C1 segment of cervical spinal cord (tissue), 14 donors: ENCODE measurements at regions not wholly inside any gene's neighbourhood (a gene's known extent, or its start where the extent isn't known, plus 50 kb on each side); places are given as distances from the start of the nearest gene placed in this dataset.

ENCODE experiments used
- DNase-seq, 14 donors: peaks; one replicate each; lab custom pipeline; 2025; lab: John Stamatoyannopoulos, UW

DNA sequence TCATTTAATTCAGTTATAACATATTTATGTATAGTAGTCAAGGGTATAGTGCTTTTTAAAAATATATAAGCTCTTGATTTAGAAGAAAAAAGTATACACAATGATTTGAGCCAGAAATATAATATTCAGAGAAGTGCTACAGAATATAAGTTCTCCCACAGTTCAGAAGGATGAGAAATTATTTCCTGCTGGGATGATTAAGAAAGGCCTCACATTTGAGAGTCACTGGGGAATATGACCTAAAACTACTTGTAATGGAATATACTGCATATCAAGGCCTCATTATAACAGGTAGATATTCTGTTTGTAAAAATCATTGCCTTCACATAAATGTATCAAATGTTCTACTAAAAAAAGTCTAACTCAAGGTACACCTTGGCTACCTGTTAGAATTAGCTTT lies 203.5 kb downstream of the MBD2 start:
- DNase-seq: no peak

- DNase-seq: no peak
Observed at GRCh38 chr18:54020156-54020745, 204.2 kb downstream of the MBD2 start.

DNA sequence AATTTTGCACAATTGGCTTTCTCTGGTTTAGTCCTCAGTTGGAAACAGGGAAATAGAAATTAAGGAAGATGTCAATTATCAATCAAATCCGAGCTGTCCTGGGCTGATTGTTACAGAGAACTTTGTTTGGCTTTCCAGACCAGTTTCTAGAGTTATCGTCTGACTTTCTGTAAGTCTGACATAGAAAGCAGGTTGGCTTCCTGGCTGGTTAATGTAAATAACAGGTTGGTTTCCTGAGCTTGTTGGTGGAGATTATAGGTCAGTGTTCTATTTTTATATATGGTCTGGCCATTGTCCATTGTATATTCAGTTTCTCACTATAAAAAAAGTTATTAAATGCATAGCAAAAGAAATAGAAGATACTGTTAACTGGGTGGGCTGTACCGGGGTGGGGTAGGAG lies 204.8 kb downstream of the MBD2 start:
- DNase-seq: no peak

DNA sequence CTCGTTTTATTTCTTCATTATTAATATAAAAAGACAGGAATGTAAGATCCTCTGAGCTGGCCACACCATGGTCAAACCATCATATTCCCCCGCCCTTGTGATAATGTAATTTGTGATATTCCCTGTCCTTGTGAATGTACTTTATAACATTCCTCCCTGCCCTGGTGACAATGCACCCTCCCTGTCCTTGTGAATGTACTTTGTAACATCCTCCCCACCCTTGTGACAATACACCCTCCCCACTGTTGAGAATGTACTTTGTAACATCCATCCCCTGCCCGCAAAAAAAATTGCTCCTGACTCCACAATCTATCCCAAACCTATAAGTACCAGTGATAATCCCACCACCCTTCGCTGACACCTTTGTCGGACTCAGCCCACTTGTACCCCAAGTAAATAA lies 211.0 kb downstream of the MBD2 start:
- no peak for DNase-seq

DNA sequence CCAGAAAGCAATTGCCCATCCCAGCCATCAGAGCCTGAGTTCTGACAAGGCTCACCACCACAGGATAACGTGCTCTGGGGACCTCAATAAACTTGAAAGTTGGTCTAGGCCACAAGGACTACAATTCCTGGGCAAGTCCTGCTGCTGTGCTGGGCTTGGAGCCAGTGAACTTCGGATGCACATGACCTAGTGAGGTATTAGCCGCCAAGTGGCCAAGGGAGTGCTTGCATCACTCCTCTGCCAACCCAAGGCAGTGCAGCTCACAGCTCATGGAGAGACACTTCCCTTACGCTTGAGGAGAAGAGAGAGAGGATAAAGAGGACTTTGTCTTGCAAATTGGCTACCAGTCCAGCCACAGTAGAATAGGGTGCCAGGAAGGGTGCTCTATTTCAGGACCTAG lies 219.6 kb downstream of the MBD2 start:
- no peak for DNase-seq

GRCh38 chr18:54003195-54003594 lies 221.3 kb downstream of the MBD2 start:
- no peak for DNase-seq

DNA sequence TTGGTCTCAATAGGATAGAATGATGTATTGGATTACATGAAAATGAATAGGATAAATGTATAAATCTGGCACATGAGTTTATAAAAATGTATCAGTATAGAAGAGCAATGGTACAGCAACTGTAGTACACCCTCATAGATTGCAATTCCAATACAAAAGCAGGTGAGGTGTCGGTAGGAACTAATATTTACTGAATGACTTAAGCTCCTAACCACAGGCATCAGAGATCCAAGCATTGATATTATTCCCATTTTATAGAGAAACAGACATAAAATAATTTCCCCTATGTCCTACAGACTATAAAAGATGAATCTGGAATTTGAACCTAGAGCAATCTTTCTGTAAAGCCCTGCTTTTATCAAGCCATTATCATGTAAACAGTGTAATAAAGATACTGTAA lies 227.4 kb downstream of the MBD2 start:
- no peak for DNase-seq

- DNase-seq: no peak
Observed at GRCh38 chr18:53994016-53994415, 230.5 kb downstream of the MBD2 start.

GRCh38 chr18:53991805-53992204 lies 232.7 kb downstream of the MBD2 start:
- no peak for DNase-seq

DNA sequence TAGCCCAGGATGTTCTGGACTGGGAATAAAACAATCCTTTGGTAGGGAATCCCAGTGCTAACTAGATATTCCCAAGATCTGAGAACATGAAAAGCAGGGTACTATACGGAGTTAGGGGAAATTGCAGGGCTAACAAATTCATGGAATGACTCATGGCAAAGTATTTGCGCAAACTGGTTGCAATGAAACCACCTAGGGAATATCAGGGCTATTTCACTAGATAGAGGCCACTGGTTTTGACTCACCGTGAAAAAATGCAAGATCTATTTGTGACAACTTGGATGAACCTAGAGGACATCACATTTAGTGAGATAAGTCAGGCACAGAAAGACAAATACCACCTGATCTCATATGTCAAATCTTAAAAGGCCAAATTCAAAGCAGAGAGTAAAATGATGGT lies 233.3 kb downstream of the MBD2 start:
- no peak for DNase-seq

DNA sequence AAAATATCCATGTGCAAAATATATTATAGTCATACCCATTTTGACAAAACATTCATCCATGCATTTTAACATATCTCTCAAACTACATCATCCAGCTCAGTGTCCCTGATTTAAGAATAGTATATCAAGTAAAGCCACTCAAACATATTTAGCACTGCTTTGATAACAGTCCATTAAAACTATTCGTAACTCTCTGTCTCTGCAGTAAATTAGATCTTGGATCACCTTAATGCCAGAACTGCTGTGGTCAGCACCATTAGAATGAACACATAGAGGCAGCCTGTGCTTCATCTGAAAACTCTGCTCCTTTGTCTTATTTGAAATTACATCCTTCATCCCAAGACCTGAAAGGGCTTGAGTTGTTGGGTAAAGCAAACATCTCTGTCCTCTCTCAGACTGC lies 234.0 kb downstream of the MBD2 start:
- DNase-seq: no peak

DNA sequence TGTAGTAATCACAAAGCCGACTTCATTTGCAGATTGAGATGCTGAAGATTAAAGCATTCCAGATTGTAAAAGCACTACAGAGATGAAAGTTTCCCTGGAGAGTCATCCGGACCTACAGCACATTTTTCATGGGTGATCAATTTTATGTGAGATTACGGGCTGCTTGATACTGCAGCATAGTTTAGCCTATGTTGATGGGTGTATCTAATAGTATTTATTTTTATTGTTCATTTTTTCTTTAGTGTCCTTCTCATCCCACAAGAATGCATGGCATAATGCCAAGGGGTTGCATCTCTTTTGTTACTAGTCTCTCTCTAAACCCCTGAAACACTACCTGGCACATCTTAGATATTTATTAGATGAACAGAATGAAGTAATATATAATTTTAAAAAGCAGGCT lies 240.4 kb downstream of the MBD2 start:
- DNase-seq: no peak

DNA sequence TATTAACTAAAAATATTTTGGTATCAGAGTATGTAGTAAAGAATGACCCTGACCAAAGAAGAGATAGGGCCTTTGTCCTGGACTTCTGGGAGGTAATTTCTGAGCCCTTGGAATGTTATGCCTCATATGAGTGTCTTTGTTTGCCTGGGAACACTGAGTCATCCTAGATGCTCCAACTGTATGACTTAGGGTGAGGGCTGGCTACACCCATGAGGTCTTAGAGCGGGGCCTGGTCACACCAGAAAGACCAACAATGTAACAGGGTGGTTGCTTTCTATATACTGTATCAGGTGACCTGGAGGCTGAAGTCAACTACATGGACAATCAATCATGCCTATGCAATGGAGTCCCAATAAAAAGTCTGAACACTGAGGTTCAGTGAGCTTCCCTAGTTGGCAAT lies 253.1 kb downstream of the MBD2 start:
- no peak for DNase-seq

DNA sequence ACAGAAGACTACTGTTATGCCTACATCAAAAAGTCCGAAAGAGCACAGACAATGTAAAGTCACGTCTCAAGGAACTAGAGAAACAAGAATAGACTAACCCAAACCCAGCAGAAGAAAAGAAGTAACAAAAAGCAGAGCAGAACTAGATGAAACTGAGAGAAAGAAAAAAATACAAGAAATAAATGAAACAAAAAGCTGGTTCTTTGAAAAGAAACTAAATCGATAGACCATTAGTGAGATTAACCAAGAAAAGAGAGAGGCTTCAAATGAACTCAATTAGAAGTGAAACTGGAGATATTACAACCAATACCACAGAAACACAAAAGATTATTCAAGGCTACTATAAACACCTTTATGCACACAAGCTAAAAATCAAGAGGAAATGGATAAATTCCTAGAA lies 271.8 kb downstream of the MBD2 start:
- no peak for DNase-seq

- no peak for DNase-seq
Observed at GRCh38 chr18:53950545-53950944, 273.9 kb downstream of the MBD2 start.

DNA sequence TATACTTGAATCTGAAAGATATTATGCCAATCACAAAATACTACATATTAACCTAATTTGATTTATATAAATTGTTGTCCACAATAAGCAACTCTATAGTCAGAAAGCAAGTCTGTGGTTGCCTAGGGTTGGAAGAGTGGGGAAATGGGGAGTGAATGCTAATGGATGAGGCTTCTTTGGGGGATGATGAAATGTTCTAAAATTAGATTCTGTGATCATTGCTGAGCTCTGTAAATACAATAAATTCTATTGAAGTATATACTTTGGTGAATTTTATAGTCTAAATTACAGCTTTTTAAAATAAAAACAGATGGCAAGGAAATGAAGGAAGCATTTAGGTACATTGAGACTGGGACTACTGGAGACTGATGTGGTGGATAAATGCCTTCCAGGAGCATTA lies 275.5 kb downstream of the MBD2 start:
- no peak for DNase-seq

DNA sequence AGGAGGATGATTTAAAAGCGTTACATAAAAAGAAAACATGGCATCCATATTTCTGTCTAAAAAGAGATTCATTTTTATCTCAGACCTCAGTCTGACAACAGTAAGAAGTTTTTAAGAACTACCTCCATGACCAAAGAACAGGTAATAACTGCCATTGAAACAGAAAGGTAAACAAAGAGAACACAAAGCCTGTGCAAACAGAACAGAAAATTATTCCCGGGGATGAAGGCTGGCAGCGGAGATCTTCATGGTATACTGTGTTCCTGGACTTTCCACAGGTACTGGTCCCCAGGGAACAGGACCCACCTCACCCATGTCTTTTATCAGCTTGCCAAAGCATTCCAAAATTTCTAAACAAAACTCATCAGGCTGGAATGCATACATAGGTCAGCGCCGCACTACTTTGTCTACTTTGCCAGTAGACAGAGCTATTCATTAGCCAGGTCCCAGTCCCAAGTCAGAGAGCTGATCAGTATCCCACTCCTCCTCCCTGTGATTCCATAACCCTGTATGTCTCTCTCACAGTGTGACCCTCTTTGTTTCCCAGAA lies 277.3 kb downstream of the MBD2 start:
- no peak for DNase-seq

GRCh38 chr18:53946594-53946993 lies 277.9 kb downstream of the MBD2 start:
- no peak for DNase-seq

- no peak for DNase-seq
Observed at GRCh38 chr18:53944721-53945120, 279.7 kb downstream of the MBD2 start.

GRCh38 chr18:53943326-53943860 lies 281.1 kb downstream of the MBD2 start:
- no peak for DNase-seq

DNA sequence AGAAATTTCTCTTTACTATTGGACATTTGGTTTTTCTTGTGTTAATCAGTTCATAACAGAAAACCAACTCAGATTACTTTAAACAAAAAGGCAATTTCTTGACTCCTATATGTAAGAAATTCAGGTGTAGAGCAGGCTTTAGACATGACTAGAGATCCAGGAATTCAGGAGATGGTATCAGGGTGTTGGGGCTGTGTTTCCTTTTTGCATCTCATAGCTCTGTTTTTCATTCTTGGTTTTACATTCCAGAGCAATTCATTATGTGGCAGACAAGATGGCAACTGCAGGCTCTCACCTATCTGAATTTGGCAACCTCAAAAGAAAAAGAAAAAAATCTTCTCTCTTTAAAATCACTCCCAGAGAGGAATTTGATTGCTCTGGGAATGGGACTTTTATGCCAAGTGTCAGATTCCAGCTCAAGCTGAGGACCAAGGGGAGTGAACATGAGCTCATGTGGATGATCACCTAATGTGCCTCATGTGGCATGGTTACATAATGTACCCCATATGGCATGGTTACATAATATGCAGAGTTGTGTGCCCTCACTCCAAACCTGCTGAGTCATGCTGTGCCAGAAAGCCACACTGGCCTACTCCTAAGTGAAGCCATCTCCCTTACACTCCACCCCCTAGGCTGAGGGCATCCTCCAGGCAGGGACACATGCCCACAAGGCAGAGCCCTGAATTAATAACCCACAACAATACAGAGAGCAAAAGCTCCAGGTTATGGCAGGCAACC lies 282.7 kb downstream of the MBD2 start:
- no peak for DNase-seq

GRCh38 chr18:53937037-53937436 lies 287.4 kb downstream of the MBD2 start:
- no peak for DNase-seq

DNA sequence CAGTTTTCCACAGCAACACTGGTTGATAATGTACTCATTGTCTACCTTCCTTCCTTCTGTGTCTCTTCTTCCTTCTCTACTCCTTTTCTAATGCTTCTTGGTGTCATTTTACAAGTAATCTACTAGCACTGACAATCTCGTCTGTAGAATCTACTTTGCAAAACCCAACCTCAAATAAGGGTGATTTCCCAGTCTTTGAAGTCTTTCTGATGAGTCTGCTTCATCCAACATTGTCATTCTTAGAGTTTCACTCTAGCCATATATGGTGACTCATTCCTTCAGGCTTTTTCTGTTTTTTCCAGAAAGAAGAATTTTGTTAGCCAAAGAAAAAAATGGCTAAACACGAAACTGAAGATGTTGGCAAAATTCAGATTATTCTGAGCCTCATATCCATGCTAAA lies 288.7 kb downstream of the MBD2 start:
- no peak for DNase-seq
